NCI-H446 (cell line): ENCODE measurements at regions not wholly inside any gene's neighbourhood (a gene's known extent, or its start where the extent isn't known, plus 50 kb on each side); places are given as distances from the start of the nearest gene placed in this dataset.

Experiments
- DNase-seq, 2 experiments: peaks; one replicate each; lab custom pipeline; 2025; lab: John Stamatoyannopoulos, UW

DNA sequence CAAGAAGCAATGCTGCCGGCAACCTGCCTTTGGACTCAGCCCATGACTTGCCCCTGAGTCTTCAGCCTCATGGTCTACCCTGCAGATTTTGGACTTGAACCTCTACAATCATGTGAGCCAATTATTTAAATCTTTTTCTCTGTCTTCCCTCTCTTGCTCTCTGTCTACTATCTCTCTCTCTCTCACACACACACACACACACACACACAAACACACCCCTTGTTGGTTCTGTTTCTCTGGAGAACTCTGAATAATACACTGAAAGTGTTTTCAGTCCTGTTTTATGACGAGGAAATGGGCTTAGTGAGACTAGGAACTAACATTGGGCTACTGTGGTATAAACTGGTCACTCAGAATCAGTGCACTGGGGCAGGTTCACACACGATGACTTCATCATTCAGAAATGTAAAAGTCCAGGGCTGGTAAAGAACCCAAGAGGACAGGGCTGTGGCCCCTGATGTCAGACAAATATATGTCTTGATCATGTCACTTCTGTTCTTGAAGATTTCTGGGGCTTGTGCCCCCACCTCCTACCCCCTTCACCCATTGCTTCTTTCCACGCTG, 266.1 kb upstream of the SIX2 start:
- DNase-seq, result no peak

DNA sequence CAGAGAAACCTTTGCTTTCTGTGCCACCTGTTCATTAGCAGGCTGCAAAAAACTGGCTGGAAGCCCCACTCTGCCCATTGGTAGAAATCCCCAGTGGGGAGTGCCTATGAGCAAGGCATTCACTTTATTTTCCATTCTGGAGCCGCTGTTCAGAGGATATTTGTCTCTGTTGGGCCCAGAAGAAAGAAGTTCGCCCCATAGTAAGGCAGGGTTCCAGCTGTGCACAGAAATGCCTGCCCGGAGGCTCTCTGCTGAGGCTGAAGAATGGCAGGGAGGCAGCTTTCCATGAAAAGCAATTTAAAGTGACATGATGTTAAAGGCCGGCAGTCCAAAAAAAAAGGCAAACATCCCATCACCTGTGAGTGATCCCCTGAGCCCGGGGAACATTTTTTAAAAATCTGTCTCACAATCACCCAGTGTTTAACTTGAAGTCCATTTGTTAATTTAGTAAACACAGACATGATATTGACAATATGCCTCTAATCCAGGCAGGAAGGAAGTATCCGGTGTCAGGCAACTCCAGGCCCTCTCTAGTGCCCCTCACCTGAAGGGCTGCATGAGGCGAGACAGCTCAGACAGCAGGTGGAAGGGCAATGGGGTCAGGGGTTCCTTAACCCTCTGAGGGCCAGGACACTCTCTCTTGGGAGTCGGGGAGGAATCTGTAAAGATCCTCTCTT, 265.1 kb upstream of the SIX2 start:
- peak in 1 of 2 experiments; percentile 8 for DNase-seq

DNA sequence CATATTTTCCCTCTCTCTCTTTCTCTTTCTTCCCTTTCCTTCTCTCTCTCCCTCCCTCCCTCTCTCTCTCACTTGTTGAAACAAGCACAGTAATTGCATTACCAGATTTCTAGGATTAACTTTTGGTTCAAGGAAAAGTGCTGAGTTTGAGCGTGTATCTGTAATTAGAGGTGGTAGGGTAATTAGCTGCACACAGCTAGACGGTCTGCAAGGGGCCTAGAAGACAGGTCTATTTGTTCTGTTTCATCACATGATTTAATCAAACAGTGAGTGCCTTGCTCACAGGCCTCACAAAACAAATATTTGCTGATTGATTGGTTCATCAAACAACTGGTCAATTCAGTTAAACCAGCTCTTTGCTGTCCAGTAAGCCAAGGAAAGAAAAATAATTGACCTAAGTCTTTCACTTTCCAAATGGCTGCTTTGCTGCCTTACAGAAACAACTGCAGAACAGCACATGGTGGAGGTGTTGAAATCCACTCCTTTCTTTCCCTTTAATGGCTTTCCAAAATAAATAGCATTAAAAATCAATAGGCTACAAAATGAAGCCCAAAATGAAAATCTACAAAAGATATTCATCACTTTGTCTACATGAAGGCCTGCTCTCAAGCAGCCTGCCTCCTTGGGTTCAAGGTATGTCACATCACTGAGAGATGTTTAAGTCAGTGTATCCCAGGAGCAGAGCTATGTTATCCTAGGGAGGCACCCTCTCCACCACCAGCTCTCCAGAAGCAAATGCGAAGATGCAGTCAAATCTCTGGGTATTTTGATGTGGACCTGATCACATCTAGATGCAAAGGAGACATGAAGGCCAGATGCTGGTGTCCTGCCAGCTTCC, 264.4 kb upstream of the SIX2 start:
- DNase-seq, result no peak

DNA sequence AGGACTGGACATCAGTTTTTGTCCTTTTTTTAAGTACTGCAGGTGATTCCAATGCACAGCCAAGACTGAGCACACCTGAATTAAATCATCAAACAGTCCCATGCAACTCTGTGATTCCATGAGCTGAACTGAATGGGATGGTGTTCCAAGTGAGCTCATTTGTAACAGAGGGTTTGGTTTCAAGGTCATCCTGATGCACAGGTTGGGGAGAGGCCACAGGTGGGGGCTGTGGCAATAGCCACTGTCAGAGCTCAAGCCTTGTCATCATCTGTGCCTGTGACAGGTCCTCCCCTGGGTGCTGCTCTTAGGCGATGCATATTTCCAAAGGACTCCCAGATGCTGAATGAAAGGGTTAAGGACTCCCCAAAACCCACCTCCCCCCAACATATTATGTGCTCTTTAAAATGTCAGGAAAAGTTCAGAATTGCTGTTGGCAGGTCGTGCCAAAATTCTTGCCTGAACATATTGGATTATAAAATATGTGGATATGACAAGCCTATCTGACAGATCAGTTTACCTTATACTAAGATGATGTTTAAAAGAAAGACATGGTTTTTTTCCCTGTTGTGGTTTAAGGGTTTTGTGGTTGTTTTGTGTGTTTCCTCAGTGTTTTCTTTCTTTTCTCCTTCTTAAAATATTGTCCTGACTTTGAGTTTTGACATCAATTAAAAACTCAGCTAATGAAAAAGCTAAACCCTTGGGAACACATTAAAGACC, 263.5 kb upstream of the SIX2 start:
- DNase-seq, result no peak

DNA sequence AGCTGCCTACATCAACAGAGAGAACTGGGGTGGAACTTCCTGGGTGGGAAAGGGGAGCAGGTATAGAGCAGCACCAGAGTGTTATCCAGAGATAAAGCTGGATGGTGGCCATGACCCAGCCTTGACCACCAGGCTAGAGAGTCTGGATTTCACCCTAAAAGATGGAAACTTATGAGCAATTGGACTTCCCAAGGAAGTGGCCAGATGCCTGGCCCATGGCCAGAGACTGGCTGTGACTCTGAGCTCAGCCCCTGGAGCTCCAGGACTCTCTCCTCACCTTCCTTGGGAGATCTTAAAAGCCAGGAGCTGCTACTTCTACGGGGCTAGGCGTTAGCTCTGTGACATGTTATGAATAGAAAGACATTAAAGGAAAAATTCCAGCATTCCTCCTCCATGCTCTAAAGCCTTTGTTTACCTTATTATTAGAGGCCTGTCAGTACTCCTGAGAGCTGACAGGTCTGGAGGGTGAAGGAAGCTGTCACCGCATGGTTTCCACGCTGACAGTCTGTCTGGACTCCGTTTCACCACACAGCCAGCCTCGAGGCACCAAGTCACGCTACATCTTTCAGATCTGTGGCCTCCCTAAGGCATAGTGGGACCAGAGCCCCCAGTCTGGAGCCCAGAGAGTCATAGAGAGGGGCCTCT, 260.0 kb upstream of the SIX2 start:
- DNase-seq, result no peak

DNA sequence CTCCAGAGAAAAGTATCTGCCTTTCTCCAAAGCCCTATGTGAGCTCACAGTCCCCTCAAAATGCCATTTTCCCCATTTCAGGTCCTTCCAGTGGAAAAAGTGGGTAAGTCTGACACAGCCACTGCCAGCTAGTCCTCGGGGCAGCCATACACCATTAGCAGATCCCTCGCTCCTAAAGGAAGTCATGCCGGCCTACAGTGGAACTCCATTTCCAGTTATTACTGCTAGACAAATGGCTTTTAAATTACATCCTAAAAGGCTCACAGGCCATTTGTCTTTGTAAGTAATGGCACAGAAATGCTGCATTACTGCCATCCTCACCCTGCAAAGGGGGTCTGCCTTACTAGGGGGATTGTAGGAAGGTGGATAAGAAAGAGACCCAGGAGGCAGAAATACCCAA, 259.4 kb upstream of the SIX2 start:
- DNase-seq, result no peak

DNA sequence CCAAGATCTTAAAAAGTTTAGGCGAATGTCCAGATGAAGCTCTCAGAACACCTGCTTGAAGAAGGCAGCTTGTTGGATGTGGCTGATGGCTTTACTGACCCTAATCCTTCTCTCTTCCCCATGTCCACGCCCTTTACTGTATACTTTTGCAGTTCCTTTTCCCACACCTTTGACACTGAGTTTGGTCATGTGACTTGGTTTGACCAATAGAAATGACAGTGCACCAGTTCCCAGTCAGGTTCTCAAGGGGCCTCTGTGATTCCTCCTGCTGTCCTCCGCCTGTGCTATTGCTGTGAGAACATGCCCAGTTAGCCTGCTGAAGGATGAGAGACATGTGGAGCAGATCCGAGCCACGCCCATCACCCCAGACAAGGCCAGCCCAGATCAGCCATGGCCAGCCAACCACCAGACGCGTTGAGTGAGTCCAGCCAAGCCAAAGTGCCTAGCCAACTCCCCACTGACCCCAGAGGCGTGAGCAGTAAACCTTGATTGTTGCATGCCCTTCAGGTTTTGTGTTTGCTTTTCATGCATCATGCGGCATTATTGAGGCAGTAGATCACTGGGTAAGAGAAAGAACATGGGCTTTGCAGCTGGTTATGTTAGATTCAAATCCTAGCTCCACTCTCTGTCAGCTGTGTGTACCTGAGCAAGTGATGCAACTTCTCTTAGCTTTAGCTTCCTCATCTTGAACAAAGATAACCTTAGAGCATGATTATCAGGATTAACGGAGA, 258.0 kb upstream of the SIX2 start:
- no peak for DNase-seq

DNA sequence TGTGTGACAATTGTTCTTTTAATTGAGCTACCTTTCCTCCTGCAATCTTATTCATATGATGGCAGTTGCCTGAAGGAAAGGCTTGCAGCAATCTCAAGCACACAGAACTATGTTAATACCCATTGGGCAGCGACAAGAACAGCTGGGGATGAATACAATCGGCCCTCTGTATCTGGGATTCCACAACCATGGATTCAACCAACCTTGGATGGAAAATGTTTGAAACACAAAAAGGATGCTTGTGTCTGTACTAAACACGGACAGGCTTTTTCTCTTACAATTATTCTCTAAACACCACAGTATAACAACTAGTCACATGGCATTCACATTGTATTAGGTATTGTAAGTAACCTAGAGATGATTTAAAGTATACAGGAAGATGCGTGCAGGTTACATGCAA, 256.1 kb upstream of the SIX2 start:
- DNase-seq, result no peak

DNA sequence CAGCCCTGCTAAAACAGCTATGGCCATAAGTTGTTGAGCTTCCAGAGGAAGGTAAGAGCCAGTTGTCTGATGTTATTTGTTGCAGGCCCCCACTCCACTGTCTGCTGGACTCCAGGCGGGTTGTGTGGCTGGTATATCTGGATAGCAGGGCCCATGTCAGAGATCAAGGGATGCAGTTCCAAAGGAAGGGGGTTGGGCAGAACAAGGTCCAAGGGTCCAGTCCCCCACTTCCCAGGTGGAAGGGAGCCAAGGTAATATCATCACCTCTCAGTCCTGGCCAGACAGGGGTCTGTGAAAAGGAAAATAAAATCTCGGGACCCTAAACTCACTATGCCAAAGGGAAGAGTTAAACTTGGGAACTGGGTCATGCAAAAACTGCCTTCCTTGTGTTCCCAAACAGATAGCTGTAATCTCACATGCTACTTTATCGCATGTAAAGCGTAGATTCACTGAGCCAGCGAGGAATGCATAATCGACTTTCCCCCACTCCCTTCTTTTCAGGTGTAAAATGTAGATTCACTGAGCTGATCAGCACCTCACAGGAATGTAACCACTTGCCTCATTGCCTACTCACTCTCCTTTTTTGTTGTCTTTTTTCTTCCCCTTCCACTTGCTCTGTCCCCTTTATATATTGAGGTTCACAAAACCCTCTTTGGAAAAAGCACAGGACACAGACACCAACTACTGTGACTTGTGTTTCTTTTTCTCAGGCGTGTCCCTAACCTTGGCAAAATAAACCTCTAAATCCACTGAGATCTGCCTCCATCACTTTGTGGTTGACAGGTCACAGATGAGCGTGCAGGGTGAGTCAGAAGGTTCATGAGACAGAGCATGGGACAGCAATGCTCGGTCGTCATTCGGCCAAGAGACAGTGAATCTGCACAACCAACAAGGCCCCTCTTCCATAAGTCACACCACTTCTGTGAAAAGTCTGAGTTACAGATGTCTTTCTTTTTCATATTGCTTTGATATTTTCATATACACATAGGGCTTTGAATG, 255.3 kb upstream of the SIX2 start:
- DNase-seq, result no peak

DNA sequence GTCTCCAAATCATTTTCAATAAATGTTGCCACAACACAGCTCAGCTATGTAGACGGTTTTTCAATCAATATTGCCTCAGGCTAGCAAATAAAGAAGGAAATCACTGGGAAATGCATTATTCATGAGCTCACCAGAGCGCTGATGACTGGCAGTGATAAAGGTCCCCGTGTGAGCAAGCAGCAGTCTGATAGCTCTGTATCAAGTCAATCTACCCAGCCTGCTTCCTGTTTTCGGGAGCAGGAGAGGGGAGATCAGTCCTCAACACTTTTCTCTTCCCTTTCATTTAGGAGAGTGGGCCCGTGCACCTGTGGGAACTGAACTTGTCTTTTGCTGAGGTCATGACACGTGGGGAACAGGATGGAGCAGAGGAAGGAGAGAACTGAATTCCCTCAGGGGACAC, 253.9 kb upstream of the SIX2 start:
- DNase-seq, result no peak

DNA sequence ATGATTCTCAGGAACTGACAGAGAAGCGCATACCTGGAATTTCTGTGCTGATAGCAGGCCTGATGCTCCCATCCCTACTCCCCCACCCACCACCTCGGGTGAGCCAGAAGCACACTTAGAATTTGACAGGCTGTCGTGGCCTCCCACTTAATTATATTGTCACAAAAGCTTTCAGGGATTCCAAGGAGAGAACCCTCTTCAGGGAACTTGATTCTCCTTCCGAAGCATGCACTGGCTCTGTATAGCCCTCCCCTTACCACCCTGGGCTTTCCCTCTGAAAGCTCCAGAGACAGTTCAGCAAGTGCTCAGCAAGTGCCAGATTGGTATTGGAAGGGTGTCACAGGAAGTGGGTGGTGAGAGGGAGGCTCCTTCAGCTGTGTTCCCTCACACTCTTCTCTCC, 252.5 kb upstream of the SIX2 start:
- no peak for DNase-seq

DNA sequence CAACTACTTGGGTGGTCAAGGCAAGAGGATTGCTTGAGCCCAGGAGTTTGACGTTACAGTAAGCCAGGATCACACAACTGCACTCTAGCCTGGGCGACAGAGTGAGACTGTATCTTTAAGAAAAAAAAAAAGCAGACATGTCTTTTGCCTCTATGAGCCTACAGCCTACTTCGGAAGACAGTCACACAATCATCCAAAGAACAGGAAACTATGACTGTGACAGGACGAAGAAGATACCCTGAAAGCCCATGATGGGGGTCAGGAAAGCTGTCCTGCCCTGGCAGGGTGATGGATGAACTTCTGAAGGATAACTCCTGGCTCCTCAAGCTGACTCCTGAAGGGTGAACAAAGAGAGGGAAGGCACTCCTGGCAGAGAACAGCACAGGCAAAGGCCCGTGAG, 251.7 kb upstream of the SIX2 start:
- no peak for DNase-seq

DNA sequence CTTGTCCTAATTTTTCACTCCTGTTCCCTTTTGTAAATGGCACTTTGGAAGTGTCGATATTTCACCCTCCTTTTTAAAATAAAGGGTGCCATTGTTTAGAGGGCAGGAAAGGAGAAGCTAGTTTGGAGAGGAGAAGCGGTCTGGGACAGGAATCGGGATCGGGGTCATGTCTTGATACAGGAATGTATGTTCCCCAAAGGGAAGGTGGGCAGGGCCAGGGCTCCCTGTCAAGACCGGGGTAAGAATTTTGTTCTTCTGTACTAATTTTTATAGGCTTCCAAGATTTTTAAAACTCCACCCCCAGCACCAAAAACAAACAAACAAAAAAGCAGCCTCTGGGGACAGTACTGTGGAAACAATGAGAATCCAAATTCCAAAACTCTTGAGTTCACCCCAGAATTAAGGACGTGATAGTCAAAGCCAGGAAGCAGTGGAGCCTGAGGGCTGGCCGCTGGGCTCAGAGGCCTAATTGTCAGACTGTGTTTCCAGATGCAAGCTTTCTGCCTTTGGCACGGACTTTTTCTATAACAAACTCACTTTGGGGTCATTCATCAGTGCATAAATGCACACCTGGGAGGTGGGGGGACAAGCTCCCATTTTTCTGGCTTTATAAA, 250.4 kb upstream of the SIX2 start:
- DNase-seq, result no peak

DNA sequence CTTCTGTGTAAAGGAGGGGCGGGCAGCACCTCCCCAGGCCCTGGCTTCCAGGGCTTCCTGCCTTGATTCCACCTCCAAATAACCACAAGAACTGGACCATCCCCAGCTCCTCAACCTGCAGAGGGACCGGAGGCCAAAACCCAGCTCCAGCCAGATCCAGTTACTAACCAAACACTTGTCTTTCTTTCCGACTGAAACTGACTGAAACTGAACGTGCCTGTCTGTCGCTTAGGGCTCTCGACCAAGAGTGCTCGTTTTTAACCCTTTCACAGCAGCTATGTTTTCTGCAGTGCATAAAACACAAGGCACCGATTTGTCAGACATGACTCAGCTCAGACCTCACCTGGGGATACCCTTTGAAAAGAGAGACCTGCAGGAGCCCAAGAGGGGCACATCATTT, 249.9 kb upstream of the SIX2 start:
- DNase-seq, result no peak

DNA sequence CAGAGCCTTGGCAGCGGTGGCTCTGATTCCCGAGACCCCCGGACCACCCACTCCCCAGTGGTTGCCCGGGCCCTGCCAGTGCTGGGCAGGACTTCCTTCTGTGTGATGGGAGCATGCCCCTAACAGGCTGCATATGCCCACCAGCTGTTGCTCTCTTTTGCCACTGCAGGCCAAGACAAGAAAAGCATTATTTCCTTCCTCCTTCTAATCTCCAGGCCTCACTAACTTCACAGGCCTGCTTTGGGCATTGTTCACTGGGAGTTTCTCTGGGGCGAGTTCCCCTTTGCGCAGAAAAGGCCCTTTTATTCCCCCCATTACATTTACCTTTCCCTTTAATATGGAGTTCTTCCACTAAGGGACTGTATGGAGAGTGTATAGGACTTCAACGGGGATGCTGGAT, 249.1 kb upstream of the SIX2 start:
- no peak for DNase-seq

DNA sequence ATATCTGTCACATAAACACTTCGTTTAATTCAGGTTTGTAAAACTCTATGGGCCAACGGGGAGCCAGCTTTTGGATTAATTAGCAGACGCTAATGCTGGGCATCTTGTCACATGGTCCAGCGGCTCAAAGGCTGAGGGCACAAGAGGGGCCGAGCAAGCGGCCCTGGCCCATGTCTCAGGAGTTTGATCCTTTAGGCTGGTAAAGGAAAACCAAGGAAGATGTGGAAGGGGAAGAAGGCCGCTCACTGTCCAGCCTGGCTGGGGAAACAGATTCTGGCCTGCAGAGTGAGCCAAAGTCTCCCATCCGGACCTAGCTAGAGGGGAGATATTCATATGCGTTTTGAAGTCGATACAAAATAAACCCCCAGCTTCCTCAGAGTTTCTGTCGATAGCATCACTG, 248.6 kb upstream of the SIX2 start:
- no peak for DNase-seq

DNA sequence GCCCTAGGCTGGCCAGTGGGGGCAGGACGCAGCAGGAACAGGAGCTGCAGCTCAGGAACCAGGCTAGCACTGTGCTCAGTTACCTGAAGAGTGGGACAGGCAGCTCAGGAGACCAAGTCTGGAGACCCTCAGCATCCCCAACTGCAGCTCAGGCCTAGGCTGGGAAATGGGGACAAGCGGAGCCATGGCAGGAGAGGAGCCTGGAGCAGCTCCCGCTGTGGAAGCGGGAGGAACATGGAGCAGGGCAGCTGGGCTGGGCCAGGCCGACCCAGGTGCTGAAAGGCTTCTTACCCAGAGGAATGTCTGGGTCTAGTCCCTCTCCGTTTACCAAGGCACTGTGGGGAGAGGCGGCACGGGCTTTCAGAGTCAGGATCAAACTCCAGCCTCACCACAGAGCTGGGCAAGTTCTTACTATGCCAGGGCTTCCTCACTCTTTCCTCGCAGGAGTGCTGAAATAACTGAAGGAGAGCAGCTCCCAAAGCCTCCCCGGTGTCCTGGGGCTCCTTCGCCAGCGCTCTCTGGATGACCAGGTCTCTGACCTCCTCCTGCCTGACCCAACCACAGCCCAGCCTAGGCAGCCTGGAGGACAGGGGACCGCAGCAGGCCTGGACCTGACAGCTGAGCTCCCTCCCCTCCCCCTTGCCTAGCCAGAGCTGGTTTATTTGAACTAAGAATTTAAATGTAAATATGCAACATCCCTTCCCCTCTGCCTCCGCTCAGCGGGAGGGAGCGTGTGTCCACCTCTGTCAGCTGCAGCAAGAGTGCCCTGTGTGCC, 247.8 kb upstream of the SIX2 start:
- no peak for DNase-seq

DNA sequence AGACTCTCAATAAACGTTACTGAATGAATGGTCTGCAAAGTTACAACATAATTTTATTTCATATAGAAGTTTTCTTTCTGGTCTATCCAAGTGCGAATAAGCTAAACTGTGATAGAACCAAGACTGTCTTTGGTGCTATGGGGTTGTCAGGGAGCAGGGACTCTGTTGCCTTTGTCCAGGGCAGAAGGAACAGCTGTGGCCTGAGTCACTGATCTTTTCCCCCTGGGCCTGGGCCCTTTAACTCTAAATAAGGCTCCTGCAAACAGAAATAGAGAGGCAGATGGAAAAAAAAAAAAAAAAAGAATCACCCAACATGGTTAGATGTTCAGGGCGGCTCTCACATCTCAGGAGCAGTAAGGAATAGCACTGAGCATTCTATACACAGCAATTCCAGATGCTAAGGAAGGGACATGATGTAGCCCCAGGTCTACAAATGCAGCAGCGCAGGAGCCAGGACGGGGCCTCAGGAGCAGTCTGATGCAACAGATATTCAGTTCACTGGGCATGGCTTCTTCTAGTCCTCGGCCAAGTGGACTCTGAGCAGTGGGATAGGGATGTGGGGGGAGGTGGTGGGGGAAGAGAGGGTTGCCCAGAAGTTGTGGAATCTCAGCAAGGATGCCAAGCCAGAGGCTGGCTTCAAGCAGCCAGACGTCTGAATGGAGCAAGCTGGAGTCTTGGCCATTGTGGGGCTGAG, 247.1 kb upstream of the SIX2 start:
- DNase-seq, result no peak
